WTC11 (cell line): ENCODE measurements at regions not wholly inside any gene's neighbourhood (a gene's known extent, or its start where the extent isn't known, plus 50 kb on each side); places are given as distances from the start of the nearest gene placed in this dataset.
A peak's percentile ranks its signal among the peaks of the same experiment; 100 is the strongest.

ENCODE experiments used
- ATAC-seq: fragments of 200-7000 bp; cut with Tn5 transposase; 2 replicates; pipeline ENCODE4 v1.10.0; 2021; ENCODE audit warnings: mild to moderate bottlenecking, moderate library complexity
- CTCF ChIA-PET: fragments of 300-600 bp; sonication (Branson Sonifier 250); formaldehyde crosslinking; loops from one replicate; lab custom pipeline; 2021; ENCODE audit warnings: antibody characterized with exemption; lab: Charles Lee
- POLR2A ChIA-PET: fragments of 350-600 bp; sonication (Branson Sonifier 250); formaldehyde crosslinking; loops from one replicate; lab custom pipeline; 2021; ENCODE audit warnings: antibody characterized with exemption; lab: Charles Lee
- DNase-seq: peaks from one replicate; pipeline ENCODE4 v3.0.0; 2021; ENCODE audit warnings: low spot score
- H3K27ac Mint-ChIP-seq: 2 replicates; pipeline ENCODE4 v1.8.0; 2021; ENCODE audit warnings: mixed read lengths
- H3K27me3 Mint-ChIP-seq: 2 replicates; pipeline ENCODE4 v1.8.0; 2021; ENCODE audit warnings: low read depth, mild to moderate bottlenecking, moderate library complexity, mixed read lengths
- H3K36me3 Mint-ChIP-seq: 2 replicates; pipeline ENCODE4 v1.8.0; 2021; ENCODE audit warnings: mixed read lengths
- H3K4me1 Mint-ChIP-seq: 2 replicates; pipeline ENCODE4 v1.8.0; 2022; ENCODE audit warnings: mixed read lengths
- H3K4me3 Mint-ChIP-seq: 2 replicates; pipeline ENCODE4 v1.8.0; 2021; ENCODE audit warnings: mild to moderate bottlenecking, moderate library complexity, mixed read lengths
- H3K9me3 Mint-ChIP-seq: 2 replicates; pipeline ENCODE4 v1.8.0; 2021; ENCODE audit warnings: mixed read lengths
- ELF4 ChIP-seq: sonication (generic); formaldehyde crosslinking; IDR thresholded peaks from 2 replicates; pipeline ENCODE4 v1.8.1; 2022; ENCODE audit warnings: low read depth, mild to moderate bottlenecking, moderate library complexity, missing genetic modification reagents
- IRF2 ChIP-seq: sonication (generic); formaldehyde crosslinking; IDR thresholded peaks from 2 replicates; pipeline ENCODE4 v1.8.0; 2022; ENCODE audit warnings: low read depth, missing genetic modification reagents, borderline replicate concordance
- OVOL2 ChIP-seq: fragments of 250-450 bp; sonication (Bioruptor Pico); IDR thresholded peaks from 2 replicates; pipeline ENCODE4 v1.9.0; 2021; ENCODE audit warnings: mild to moderate bottlenecking, borderline replicate concordance
- RELA ChIP-seq: sonication (generic); formaldehyde crosslinking; IDR thresholded peaks from 2 replicates; pipeline ENCODE4 v1.8.1; 2022; ENCODE audit warnings: missing genetic modification reagents, mild to moderate bottlenecking, borderline replicate concordance
- SMAD3 ChIP-seq: sonication (generic); formaldehyde crosslinking; IDR thresholded peaks from 2 replicates; pipeline ENCODE4 v1.8.0; 2022; ENCODE audit warnings: missing genetic modification reagents, mild to moderate bottlenecking, borderline replicate concordance
- SOX15 ChIP-seq: fragments of 250-450 bp; sonication (Bioruptor Pico); IDR thresholded peaks from 2 replicates; pipeline ENCODE4 v1.9.0; 2021; ENCODE audit warnings: mild to moderate bottlenecking
- TP53 ChIP-seq: sonication (generic); formaldehyde crosslinking; IDR thresholded peaks from 2 replicates; pipeline ENCODE4 v1.8.1; 2023; ENCODE audit warnings: mild to moderate bottlenecking, missing genetic modification reagents
- ZBTB21 ChIP-seq: sonication (generic); formaldehyde crosslinking; IDR thresholded peaks from 2 replicates; pipeline ENCODE4 v1.8.1; 2023; ENCODE audit warnings: mild to moderate bottlenecking, missing genetic modification reagents, borderline replicate concordance
- ZNF121 ChIP-seq: sonication (generic); formaldehyde crosslinking; IDR thresholded peaks from 2 replicates; pipeline ENCODE4 v1.8.0; 2023; ENCODE audit warnings: missing genetic modification reagents
- ZNF263 ChIP-seq: sonication (generic); formaldehyde crosslinking; IDR thresholded peaks from 2 replicates; pipeline ENCODE4 v1.8.1; 2022; ENCODE audit warnings: low read depth, mild to moderate bottlenecking, moderate library complexity, missing genetic modification reagents
- ZNF416 ChIP-seq: fragments of 250-450 bp; sonication (Bioruptor Pico); IDR thresholded peaks from 2 replicates; pipeline ENCODE4 v1.9.0; 2021; ENCODE audit warnings: mild to moderate bottlenecking, inconsistent platforms
- TF ChIP-seq, protein P1 (sequence below): sonication (generic); formaldehyde crosslinking; IDR thresholded peaks from 2 replicates; pipeline ENCODE4 v1.8.1; 2022; ENCODE audit warnings: missing genetic modification reagents, borderline replicate concordance
- TF ChIP-seq, protein P2 (sequence below): sonication (generic); formaldehyde crosslinking; conservative IDR thresholded peaks from 2 replicates; pipeline ENCODE4 v1.8.1; 2023; ENCODE audit warnings: mild to moderate bottlenecking, low read depth, missing genetic modification reagents, moderate library complexity
- TF ChIP-seq, protein P3 (sequence below): fragments of 250-450 bp; sonication (Bioruptor Pico); IDR thresholded peaks from 2 replicates; pipeline ENCODE4 v1.9.0; 2021; ENCODE audit warnings: moderate library complexity, mild to moderate bottlenecking, inconsistent platforms, borderline replicate concordance
- TF ChIP-seq, protein P4 (sequence below): sonication (generic); formaldehyde crosslinking; IDR thresholded peaks from 2 replicates; pipeline ENCODE4 v1.8.1; 2022; ENCODE audit warnings: mild to moderate bottlenecking, moderate library complexity, missing genetic modification reagents
- TF ChIP-seq, protein P5 (sequence below): sonication (generic); formaldehyde crosslinking; IDR thresholded peaks from 2 replicates; pipeline ENCODE4 v1.8.0; 2022; ENCODE audit warnings: missing genetic modification reagents
- TF ChIP-seq, protein P6 (sequence below): fragments of 250-450 bp; sonication (Bioruptor Pico); IDR thresholded peaks from 2 replicates; pipeline ENCODE4 v1.9.0; 2021; ENCODE audit warnings: mild to moderate bottlenecking, borderline replicate concordance

DNA sequence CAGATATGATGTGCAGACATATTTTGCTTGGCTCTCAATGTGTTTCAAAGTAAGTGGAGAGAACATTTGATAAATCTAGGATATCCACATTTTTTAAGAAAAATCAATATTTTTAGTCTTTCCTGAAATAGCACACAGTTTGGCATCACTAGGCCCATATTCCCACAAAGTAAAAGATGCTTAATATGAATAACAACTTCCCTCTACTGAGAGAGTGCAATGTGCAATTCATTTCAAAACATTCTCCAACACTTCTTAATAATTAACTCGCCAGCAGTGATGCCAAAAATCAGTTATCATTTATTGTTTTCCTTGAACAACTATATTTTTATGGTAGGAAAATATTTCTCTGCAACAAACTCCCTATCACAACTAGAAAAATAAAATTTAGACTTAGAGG lies 800.2 kb upstream of the MBL2 start (continued):
- TF ChIP-seq ZNF263 = no peak

DNA sequence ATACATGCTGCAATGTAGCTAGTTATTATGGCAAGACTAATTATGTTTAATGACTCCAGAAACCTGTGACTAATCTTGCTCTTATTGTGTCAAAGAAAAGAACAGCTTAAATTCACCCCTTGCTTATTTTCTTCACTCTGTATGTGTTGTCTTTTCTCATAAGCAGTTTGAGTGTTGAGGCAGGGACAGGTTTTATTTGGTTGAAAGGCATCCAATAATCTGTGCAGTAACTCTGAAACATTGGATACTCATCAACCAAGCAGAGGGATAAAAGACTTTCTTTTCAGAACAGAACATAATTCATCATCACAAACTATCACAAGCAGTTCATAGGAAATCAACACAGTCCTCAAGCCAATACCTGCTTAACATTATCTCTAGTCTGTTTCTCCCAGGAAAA lies 797.6 kb upstream of the MBL2 start:
- Mint-ChIP-seq H3K27ac (peak overlapping the region; percentile 29), H3K27me3 (no peaks in the 10 kb centered on the region), H3K36me3 (peaks cover 26% of the 10 kb centered on the region), H3K4me3 (no peak overlapping the region), H3K4me1 (peaks cover 33% of the 10 kb centered on the region), H3K9me3 (peaks cover 29% of the 10 kb centered on the region)
- DNase-seq (no peak), ATAC-seq (no peak)
- TF ChIP-seq SMAD3 (CRISPR knock-in tag) = no peak
- ChIA-PET CTCF (no interaction called here), POLR2A (no interaction called here)

DNA sequence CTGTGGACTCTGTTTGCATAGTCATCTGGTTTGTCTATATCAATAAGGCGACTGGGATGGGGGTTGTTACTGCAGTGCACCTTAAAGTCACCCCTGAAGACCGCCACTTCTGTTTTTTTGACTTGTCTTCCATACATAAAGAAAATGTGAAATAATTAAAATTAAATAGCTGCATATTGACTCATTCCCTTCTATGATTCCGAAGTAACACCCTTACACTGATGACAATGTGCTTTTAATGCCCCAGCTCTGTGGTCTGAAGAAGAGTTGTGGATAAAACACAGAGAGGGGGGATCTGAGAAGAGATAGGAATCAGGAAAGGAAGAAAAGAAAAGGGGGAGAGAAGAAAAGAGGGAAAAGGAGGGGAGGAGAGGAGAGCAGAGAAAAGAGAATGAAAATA lies 796.9 kb upstream of the MBL2 start:
- Mint-ChIP-seq H3K4me1 (peaks cover 29% of the 10 kb centered on the region), H3K4me3 (no peak overlapping the region), H3K27ac (peak overlapping the region; percentile 92; the same call in 1 of the 2 replicates), H3K27me3 (no peaks in the 10 kb centered on the region; the same call in 1 of the 2 replicates), H3K36me3 (peaks cover 32% of the 10 kb centered on the region), H3K9me3 (peaks cover 35% of the 10 kb centered on the region)
- TF ChIP-seq OVOL2 (CRISPR knock-in tag) (no peak), RELA (no peak), ELF4 (no peak)
- TF ChIP-seq, protein P1, sequence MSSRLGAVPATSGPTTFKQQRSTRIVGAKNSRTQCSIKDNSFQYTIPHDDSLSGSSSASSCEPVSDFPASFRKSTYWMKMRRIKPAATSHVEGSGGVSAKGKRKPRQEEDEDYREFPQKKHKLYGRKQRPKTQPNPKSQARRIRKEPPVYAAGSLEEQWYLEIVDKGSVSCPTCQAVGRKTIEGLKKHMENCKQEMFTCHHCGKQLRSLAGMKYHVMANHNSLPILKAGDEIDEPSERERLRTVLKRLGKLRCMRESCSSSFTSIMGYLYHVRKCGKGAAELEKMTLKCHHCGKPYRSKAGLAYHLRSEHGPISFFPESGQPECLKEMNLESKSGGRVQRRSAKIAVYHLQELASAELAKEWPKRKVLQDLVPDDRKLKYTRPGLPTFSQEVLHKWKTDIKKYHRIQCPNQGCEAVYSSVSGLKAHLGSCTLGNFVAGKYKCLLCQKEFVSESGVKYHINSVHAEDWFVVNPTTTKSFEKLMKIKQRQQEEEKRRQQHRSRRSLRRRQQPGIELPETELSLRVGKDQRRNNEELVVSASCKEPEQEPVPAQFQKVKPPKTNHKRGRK (CRISPR knock-in tag) = no peak
- POLR2A ChIA-PET = no interaction called here
- DNase-seq (no peak), ATAC-seq (no peak)
- CTCF ChIA-PET = no interaction called here

DNA sequence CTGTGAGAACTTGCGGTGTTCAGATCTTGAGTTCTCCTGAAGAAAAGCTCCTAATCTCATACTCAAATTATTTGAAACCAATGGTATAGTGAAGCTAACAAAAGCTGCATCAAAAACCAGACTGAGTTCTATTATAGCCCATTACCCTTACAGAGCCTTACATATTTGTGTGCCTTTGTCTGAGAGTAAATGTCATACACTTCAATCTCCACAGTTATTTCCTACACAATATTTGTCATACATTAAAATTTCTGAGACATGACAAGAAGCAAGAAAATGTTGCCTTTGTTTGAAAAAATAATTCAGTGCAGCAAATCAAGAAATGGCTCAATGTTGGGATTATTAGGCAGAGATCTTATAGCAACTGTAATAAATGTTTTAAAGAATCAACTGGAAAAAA lies 776.1 kb upstream of the MBL2 start:
- DNase-seq = no peak
- H3K36me3 Mint-ChIP-seq = peaks cover 15% of the 10 kb centered on the region
- peaks cover 22% of the 10 kb centered on the region for H3K9me3 Mint-ChIP-seq
- H3K4me3 Mint-ChIP-seq = no peak overlapping the region
- ATAC-seq = no peak
- ChIA-PET CTCF (no interaction called here), POLR2A (no interaction called here)
- peaks cover 2% of the 10 kb centered on the region; the same call in 1 of the 2 replicates for H3K4me1 Mint-ChIP-seq
- no peaks in the 10 kb centered on the region for H3K27me3 Mint-ChIP-seq
- H3K27ac Mint-ChIP-seq = no peak overlapping the region
- no peak for TF ChIP-seq ZNF121 (CRISPR knock-in tag)
- TF ChIP-seq SOX15 = no peak
- no peak for TF ChIP-seq TP53 (CRISPR knock-in tag)
- TF ChIP-seq, protein P2, sequence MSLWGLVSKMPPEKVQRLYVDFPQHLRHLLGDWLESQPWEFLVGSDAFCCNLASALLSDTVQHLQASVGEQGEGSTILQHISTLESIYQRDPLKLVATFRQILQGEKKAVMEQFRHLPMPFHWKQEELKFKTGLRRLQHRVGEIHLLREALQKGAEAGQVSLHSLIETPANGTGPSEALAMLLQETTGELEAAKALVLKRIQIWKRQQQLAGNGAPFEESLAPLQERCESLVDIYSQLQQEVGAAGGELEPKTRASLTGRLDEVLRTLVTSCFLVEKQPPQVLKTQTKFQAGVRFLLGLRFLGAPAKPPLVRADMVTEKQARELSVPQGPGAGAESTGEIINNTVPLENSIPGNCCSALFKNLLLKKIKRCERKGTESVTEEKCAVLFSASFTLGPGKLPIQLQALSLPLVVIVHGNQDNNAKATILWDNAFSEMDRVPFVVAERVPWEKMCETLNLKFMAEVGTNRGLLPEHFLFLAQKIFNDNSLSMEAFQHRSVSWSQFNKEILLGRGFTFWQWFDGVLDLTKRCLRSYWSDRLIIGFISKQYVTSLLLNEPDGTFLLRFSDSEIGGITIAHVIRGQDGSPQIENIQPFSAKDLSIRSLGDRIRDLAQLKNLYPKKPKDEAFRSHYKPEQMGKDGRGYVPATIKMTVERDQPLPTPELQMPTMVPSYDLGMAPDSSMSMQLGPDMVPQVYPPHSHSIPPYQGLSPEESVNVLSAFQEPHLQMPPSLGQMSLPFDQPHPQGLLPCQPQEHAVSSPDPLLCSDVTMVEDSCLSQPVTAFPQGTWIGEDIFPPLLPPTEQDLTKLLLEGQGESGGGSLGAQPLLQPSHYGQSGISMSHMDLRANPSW (CRISPR knock-in tag) = no peak
- TF ChIP-seq IRF2 (CRISPR knock-in tag) = no peak
- TF ChIP-seq, protein P3, sequence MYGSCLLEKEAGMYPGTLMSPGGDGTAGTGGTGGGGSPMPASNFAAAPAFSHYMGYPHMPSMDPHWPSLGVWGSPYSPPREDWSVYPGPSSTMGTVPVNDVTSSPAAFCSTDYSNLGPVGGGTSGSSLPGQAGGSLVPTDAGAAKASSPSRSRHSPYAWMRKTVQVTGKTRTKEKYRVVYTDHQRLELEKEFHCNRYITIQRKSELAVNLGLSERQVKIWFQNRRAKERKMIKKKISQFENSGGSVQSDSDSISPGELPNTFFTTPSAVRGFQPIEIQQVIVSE (CRISPR knock-in tag) = no peak
- TF ChIP-seq ZBTB21 (CRISPR knock-in tag) = no peak
- no peak for TF ChIP-seq ZNF416 (CRISPR knock-in tag)
- TF ChIP-seq, protein P4, sequence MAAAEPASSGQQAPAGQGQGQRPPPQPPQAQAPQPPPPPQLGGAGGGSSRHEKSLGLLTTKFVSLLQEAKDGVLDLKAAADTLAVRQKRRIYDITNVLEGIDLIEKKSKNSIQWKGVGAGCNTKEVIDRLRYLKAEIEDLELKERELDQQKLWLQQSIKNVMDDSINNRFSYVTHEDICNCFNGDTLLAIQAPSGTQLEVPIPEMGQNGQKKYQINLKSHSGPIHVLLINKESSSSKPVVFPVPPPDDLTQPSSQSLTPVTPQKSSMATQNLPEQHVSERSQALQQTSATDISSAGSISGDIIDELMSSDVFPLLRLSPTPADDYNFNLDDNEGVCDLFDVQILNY (CRISPR knock-in tag) = no peak
- TF ChIP-seq, protein P5, sequence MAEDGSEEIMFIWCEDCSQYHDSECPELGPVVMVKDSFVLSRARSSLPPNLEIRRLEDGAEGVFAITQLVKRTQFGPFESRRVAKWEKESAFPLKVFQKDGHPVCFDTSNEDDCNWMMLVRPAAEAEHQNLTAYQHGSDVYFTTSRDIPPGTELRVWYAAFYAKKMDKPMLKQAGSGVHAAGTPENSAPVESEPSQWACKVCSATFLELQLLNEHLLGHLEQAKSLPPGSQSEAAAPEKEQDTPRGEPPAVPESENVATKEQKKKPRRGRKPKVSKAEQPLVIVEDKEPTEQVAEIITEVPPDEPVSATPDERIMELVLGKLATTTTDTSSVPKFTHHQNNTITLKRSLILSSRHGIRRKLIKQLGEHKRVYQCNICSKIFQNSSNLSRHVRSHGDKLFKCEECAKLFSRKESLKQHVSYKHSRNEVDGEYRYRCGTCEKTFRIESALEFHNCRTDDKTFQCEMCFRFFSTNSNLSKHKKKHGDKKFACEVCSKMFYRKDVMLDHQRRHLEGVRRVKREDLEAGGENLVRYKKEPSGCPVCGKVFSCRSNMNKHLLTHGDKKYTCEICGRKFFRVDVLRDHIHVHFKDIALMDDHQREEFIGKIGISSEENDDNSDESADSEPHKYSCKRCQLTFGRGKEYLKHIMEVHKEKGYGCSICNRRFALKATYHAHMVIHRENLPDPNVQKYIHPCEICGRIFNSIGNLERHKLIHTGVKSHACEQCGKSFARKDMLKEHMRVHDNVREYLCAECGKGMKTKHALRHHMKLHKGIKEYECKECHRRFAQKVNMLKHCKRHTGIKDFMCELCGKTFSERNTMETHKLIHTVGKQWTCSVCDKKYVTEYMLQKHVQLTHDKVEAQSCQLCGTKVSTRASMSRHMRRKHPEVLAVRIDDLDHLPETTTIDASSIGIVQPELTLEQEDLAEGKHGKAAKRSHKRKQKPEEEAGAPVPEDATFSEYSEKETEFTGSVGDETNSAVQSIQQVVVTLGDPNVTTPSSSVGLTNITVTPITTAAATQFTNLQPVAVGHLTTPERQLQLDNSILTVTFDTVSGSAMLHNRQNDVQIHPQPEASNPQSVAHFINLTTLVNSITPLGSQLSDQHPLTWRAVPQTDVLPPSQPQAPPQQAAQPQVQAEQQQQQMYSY = no peak
- TF ChIP-seq, protein P6, sequence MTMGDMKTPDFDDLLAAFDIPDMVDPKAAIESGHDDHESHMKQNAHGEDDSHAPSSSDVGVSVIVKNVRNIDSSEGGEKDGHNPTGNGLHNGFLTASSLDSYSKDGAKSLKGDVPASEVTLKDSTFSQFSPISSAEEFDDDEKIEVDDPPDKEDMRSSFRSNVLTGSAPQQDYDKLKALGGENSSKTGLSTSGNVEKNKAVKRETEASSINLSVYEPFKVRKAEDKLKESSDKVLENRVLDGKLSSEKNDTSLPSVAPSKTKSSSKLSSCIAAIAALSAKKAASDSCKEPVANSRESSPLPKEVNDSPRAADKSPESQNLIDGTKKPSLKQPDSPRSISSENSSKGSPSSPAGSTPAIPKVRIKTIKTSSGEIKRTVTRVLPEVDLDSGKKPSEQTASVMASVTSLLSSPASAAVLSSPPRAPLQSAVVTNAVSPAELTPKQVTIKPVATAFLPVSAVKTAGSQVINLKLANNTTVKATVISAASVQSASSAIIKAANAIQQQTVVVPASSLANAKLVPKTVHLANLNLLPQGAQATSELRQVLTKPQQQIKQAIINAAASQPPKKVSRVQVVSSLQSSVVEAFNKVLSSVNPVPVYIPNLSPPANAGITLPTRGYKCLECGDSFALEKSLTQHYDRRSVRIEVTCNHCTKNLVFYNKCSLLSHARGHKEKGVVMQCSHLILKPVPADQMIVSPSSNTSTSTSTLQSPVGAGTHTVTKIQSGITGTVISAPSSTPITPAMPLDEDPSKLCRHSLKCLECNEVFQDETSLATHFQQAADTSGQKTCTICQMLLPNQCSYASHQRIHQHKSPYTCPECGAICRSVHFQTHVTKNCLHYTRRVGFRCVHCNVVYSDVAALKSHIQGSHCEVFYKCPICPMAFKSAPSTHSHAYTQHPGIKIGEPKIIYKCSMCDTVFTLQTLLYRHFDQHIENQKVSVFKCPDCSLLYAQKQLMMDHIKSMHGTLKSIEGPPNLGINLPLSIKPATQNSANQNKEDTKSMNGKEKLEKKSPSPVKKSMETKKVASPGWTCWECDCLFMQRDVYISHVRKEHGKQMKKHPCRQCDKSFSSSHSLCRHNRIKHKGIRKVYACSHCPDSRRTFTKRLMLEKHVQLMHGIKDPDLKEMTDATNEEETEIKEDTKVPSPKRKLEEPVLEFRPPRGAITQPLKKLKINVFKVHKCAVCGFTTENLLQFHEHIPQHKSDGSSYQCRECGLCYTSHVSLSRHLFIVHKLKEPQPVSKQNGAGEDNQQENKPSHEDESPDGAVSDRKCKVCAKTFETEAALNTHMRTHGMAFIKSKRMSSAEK (CRISPR knock-in tag) = no peak
